ENCODE measurements at regions not wholly inside any gene's neighbourhood (a gene's known extent, or its start where the extent isn't known, plus 50 kb on each side); places are given as distances from the start of the nearest gene placed in this dataset.

DNA sequence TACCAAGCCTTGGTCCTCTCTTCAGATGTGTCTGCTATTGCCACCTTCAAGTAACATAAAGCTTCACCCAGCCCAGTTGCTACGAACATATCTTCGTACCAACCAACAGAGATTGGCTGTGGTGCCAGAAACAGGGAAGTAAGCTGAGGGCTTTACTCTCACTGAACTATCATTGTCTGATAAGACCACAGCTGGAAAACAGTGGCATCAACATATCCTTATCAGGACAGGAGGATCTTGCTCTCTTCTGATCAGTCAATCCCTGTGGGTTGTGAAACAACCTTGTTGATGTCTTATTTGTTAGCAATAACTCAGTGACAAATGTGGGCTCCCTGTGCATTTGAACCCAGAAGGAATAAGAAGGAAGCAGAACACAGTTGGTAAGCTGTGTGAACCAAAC is 446.3 kb upstream of the MAF start:
- POLR2A ChIA-PET, result no interaction called here
- CTCF ChIA-PET, result no interaction called here

DNA sequence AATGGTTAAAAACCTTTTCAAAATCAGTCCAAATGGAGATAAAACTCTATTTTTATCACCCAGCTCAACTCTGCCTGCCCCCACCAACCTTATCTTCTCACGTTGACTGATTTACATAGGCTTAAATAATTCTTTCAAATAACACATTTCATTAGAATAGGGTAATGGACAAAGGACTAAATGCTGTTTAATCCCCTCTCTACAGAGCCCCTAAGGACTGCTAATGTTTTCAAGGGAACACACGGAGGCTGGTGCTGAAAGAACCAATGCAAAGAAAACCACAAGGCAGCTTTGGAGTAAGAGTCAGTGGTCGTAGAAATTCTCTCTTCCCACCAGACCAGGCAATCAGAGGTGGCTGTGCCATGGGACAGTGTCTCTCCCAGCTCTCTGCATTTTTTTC is 445.7 kb upstream of the MAF start:
- H3K9me3 Mint-ChIP-seq (ENCODE audit: insufficient read depth), result no peaks in the 10 kb centered on the region
- Histone ChIP-seq H3K79me2 (ENCODE audit: control insufficient read depth, insufficient read depth, low read length) (no peaks in the 10 kb centered on the region), H3K4me2 (replicated peaks; ENCODE audit: low read depth, low read length, poor library complexity, severe bottlenecking) (no peak overlapping the region), H3K27me3 (replicated peaks in 1 of 4; ENCODE audit: control extremely low read depth in 1 of 4, control insufficient read depth in 3 of 4, insufficient read depth in 4 of 4, low read length in 3 of 4) (peaks cover 0 to 4% (median 0%) of the 10 kb centered on the region in 4 experiments), H3K4me1 (ENCODE audit: control insufficient read depth in 2 of 2, insufficient read depth in 2 of 2, low read length in 2 of 2) (no peaks in the 10 kb centered on the region), H2AFZ (ENCODE audit: insufficient read depth, low read depth, low read length, poor library complexity, severe bottlenecking) (no peak overlapping the region), H3K4me3 (ENCODE audit: control extremely low read depth in 1 of 5, extremely low read depth in 1 of 5, insufficient read depth in 1 of 5, low read depth in 2 of 5, low read length in 4 of 5) (no peak overlapping the region), H3K9ac (ENCODE audit: low read length) (no peak overlapping the region), H3K27ac (ENCODE audit: low read length in 2 of 2) (no peak overlapping the region), H3K36me3 (replicated peaks in 1 of 2; ENCODE audit: control extremely low read depth in 1 of 2, control insufficient read depth in 1 of 2, extremely low read depth in 1 of 2, insufficient read depth in 2 of 2, low read length in 1 of 2) (no peaks in the 10 kb centered on the region), H3K9me3 (ENCODE audit: control extremely low read depth in 1 of 3, control insufficient read depth in 2 of 3, insufficient read depth in 1 of 3, low read length in 2 of 3) (no peaks in the 10 kb centered on the region), H4K20me1 (ENCODE audit: control insufficient read depth, insufficient read depth, low read length, poor library complexity, severe bottlenecking) (no peaks in the 10 kb centered on the region)
- WGBS (ENCODE audit: insufficient coverage), result no CpG with 5 or more reads among the region's 3 CpGs
- no peaks in the 10 kb centered on the region for H3K4me1 Mint-ChIP-seq
- H3K27me3 Mint-ChIP-seq, result peaks cover 4% of the 10 kb centered on the region
- intact Hi-C loops (cut with micrococcal nuclease), result no loop called here
- TF ChIP-seq EZH2 (IDR thresholded peaks at IDR 0.05; ENCODE audit: borderline replicate concordance, insufficient read depth, low read depth, low read length, poor library complexity, severe bottlenecking), result no peak
- ATAC-seq (ENCODE audit: low read depth) (no peak), DNase-seq (no peak)
- H3K4me3 Mint-ChIP-seq, result no peak overlapping the region
- POLR2A ChIA-PET, result no interaction called here
- no peak overlapping the region for H3K27ac Mint-ChIP-seq
- CTCF ChIA-PET, result no interaction called here

More for the DNA sequence above, 446.3 kb upstream of the MAF start:
- Mint-ChIP-seq H3K27me3 (peaks cover 4% of the 10 kb centered on the region), H3K4me3 (no peak overlapping the region), H3K27ac (no peak overlapping the region), H3K9me3 (ENCODE audit: insufficient read depth) (no peaks in the 10 kb centered on the region), H3K4me1 (no peaks in the 10 kb centered on the region)
- 100% methylated on average over 2 of the region's 2 CpGs for WGBS (ENCODE audit: insufficient coverage)
- DNase-seq (no peak), ATAC-seq (ENCODE audit: low read depth) (no peak)
- Histone ChIP-seq H3K9me3 (ENCODE audit: control extremely low read depth in 1 of 3, control insufficient read depth in 2 of 3, insufficient read depth in 1 of 3, low read length in 2 of 3) (no peaks in the 10 kb centered on the region), H3K36me3 (replicated peaks in 1 of 2; ENCODE audit: control extremely low read depth in 1 of 2, control insufficient read depth in 1 of 2, extremely low read depth in 1 of 2, insufficient read depth in 2 of 2, low read length in 1 of 2) (no peaks in the 10 kb centered on the region), H2AFZ (ENCODE audit: insufficient read depth, low read depth, low read length, poor library complexity, severe bottlenecking) (no peak overlapping the region), H3K9ac (ENCODE audit: low read length) (no peak overlapping the region), H3K79me2 (ENCODE audit: control insufficient read depth, insufficient read depth, low read length) (no peaks in the 10 kb centered on the region), H3K27me3 (replicated peaks in 1 of 4; ENCODE audit: control extremely low read depth in 1 of 4, control insufficient read depth in 3 of 4, insufficient read depth in 4 of 4, low read length in 3 of 4) (peaks cover 0 to 4% (median 0%) of the 10 kb centered on the region in 4 experiments), H3K4me3 (ENCODE audit: control extremely low read depth in 1 of 5, extremely low read depth in 1 of 5, insufficient read depth in 1 of 5, low read depth in 2 of 5, low read length in 4 of 5) (no peak overlapping the region), H3K27ac (ENCODE audit: low read length in 2 of 2) (no peak overlapping the region), H4K20me1 (ENCODE audit: control insufficient read depth, insufficient read depth, low read length, poor library complexity, severe bottlenecking) (no peaks in the 10 kb centered on the region), H3K4me1 (ENCODE audit: control insufficient read depth in 2 of 2, insufficient read depth in 2 of 2, low read length in 2 of 2) (no peaks in the 10 kb centered on the region), H3K4me2 (replicated peaks; ENCODE audit: low read depth, low read length, poor library complexity, severe bottlenecking) (no peak overlapping the region)
- intact Hi-C loops (cut with micrococcal nuclease), result no loop called here
- TF ChIP-seq, protein P1, sequence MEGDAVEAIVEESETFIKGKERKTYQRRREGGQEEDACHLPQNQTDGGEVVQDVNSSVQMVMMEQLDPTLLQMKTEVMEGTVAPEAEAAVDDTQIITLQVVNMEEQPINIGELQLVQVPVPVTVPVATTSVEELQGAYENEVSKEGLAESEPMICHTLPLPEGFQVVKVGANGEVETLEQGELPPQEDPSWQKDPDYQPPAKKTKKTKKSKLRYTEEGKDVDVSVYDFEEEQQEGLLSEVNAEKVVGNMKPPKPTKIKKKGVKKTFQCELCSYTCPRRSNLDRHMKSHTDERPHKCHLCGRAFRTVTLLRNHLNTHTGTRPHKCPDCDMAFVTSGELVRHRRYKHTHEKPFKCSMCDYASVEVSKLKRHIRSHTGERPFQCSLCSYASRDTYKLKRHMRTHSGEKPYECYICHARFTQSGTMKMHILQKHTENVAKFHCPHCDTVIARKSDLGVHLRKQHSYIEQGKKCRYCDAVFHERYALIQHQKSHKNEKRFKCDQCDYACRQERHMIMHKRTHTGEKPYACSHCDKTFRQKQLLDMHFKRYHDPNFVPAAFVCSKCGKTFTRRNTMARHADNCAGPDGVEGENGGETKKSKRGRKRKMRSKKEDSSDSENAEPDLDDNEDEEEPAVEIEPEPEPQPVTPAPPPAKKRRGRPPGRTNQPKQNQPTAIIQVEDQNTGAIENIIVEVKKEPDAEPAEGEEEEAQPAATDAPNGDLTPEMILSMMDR (IDR thresholded peaks at IDR 0.05), result no peak
- TF ChIP-seq EZH2 (IDR thresholded peaks at IDR 0.05; ENCODE audit: borderline replicate concordance, insufficient read depth, low read depth, low read length, poor library complexity, severe bottlenecking), result no peak
